HG02588 (cell line): ENCODE measurements at regions not wholly inside any gene's neighbourhood (a gene's known extent, or its start where the extent isn't known, plus 50 kb on each side); places are given as distances from the start of the nearest gene placed in this dataset.

ENCODE experiments used
- ATAC-seq: cut with Tn5 transposase; IDR thresholded peaks from one replicate; pipeline ENCODE4 v1.9.1; 2021; ENCODE audit warnings: mild to moderate bottlenecking, moderate library complexity; ENCODE audit not compliant: unreplicated experiment

GRCh38 chr7:41475801-41476459 is 227.0 kb downstream of the INHBA start:
- no peak for ATAC-seq

DNA sequence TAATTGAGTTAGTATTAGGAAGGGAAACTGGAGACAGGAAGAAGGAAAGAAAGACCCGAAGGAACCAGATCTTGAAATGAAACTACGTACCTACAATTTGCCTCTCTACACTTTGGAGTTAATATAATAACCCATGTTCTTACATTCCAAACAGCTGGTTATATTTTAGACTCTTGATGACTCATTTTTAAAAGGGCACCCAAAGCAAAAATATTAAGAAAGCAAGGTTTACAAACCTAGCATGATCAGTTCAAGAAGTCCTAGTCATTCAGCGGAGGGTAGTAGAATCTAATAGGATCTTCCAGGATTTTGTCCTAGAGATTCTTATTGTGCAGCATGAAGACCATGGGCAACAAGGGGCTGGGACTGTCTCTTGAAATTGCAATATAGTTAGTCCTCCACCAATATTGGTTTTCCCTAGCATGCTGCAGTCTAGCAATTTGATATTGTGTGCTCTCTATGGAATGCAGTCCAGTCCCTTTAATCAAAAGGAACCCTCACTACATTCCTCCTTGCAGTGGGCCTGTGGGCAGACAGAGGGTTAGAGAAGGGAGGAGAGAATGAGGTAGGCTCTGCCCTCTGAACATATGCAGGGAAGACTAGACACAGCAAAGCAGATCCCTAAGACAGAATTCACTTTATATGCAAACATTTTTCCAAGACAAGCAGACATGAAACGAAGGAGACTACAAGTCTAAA is 230.3 kb downstream of the INHBA start:
- no peak for ATAC-seq

DNA sequence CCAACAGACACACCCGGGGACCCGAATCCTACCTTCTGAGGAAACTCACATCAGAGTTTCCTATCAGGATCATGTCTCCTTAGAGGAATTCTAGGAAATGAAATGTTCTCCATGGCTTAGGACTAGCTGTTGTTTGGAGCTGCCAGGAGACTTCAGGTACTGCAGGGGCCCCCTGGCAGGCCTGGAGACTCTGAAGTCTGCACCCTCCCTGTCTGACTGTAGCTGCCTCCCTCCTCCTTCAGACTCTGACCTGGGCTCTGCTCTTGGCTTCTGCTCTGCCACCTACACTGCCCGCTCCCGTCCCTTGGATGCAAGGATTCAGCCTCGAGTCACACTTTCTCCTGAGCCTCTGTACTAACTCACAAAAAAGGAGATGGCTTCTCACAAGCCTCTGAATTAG is 232.8 kb downstream of the INHBA start:
- ATAC-seq: no peak

DNA sequence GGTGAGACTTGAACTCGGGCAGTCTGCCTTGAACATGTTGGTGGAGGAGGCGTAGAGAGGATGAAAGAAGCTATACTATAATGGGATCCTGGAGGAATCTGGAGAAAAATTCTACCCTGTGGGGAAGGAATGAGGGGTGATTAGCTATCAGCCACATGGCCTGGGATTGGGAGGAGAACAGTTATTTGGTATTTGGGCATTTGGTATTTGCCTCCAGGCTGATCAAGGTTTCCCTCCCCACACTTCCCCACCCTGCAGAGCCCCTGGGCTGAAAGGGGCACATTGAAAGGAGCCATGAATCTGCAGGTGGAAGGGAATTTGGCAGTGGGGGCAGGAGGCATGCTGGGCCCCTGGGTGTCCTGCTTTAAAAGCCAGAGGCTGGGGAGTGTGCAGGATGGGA is 235.3 kb downstream of the INHBA start:
- ATAC-seq: no peak

GRCh38 chr7:41466760-41467384 is 236.0 kb downstream of the INHBA start:
- ATAC-seq: no peak

- ATAC-seq: no peak
These were observed 237.3 kb downstream of the INHBA start for GRCh38 chr7:41465571-41465970.

DNA sequence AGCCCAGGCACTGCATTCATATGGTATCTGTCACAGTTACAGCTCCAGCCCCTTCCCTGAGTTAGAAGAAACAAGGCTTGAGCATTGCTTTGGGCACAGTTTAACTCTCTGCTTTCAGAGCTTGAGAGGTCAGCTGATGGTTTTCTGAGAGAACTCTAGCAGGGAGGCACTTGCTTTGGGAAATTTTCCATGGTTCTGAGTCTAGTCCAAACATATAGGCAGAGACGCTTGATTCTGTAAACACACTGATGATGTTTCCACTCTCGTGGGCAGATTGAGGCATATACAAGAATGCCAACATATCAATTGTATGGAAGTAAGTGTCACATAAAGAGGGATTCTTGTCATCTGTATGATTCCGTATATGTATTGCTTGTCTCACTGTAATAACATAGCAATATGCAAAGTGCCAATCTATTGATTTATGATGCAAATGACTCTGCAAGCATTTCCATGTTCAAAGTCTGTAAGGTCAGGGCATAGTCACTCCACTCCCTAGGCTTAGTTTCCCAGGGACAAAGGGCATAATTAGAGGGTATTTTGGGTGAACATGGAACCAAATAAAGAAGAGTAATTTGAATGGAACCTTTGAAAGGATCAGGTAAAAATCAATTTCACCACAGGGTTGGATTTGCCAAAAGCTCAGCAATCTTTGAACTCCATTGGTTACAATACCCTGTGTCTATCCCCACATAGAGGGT is 239.0 kb downstream of the INHBA start:
- ATAC-seq: no peak

DNA sequence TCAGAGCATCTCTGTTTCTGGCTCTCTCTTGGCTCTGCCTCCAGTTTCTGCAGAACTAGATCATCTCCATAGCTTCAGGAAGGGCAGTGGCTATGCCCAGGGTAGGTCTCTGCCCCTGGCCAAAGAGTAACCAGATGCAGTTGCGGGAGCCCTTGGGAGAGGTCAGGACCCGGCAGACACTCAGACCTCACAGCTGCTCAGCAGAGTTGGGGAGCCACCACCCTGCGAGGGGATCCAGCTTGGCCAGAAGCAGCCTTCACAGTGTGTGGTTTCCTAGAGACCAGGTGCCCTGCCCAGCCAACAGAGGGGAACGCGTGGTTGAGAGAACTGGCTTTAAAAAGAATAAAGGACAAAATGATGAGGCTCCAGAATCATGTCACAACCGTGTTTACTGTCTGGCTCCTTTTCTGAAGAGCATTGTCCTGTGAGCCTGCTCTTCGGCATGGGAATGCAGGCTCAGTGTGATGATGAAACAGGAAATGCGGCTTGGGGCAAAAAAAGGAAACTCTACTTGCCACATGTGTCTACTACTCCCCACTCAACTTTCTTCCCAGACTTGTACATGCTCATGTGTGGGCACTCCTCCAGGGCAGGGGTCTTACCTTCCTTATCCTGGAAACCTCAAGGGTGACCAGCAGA is 243.1 kb downstream of the INHBA start:
- no peak for ATAC-seq

DNA sequence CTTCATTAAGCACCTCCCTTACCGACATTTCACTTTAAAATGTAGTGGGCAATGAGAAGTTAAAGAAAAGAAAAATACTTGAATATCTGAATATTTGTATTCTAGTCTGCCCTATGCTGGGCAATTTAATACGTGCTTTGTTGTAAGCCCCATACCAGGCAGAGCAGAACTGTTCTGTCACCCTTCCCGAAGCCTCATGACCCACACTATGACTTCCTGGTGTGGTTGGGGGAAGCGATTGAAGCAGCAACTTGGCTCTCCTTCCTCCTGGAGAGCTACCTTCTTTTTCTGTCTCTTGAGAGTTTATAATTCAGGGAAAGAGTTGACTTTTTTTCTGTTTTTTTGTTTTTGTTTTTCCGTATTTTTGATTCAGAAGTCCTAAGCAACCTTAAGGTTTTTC is 243.7 kb downstream of the INHBA start:
- ATAC-seq: no peak

DNA sequence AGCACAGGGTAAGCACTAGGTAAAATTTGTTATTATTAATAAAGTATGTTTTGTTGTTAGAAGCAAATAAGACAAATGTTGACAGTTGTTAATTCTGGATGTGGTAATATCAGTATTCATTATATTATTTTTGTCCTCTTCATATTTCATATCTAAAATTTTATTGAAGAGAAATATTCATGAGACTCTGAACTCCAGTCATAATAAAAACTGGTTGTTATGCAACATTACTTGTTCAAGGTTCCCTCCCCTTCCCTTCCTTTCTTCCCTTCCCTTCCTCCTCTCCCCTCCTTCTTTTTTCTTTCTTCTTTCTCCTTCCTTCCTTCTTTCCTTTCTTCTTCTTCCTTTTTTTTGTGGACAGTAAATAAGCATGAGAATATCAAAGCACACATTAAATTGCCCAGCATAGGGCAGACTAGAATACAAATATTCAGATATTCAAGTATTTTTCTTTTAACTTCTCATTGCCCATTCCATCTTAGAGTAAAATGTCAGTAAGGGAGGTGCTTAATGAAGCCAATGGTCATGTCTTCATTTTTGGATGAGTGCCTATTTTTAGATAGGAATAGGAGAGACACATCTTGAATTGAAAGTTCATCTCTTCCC is 245.0 kb downstream of the INHBA start:
- no peak for ATAC-seq

DNA sequence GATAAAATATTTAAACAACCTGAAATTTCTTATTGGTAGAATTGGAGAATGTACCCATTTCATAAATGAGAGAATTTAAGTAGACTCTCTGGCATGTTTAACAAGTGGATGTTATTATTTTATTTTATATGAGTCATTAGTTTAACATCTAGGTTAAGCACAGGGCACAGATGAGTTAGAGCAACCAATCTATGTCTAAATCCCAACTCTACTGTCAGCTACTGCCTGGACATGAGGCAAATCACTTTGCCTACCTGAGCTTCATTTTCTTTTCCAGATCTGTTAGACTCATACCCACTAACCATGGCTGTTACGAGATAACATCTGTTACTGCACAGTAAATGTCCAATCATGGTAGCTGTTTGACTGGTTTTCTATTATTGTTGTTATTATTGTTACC is 251.1 kb downstream of the INHBA start:
- no peak for ATAC-seq

GRCh38 chr7:41449694-41450093 is 253.2 kb downstream of the INHBA start:
- no peak for ATAC-seq

DNA sequence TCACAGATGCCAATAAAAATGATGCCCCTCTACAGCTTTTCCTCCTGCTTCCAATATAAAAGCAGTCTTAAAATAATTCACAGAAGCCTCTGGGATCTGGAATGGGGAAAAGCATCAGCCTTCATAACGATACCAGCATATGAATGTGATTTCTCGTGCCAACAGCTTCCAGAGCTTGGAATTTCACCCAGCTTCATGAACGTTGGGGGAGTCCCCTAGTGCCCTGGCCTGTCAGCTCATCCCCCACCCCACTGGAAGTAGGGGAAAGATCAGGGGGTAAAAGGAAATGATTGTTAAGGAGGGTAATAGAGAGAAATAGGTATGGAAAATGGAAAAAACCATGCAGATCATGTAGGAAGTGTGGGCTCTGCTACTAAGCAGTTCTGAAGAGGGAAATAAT is 253.6 kb downstream of the INHBA start:
- no peak for ATAC-seq

DNA sequence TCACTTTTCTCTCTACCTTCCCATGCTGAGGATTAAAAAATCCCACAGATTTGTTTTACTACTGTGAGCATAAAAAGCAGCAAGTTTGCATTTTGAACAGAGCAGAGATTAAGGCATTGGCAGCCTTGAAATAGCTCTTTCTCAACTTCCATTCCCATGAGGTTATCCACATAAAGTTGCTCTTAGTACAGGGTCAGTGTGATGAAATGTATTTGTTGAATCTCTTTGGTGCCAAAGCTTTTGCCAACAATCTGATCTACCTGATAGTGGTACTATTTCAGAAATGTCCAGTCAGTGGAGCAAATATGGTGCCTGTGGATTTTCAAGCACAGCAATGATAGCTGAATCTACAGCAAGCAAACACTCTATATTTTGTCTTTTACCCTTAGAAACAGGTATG is 254.8 kb downstream of the INHBA start:
- no peak for ATAC-seq

GRCh38 chr7:41447450-41448042 is 255.3 kb downstream of the INHBA start:
- no peak for ATAC-seq

GRCh38 chr7:41446606-41447449 is 256.1 kb downstream of the INHBA start:
- no peak for ATAC-seq

GRCh38 chr7:41445946-41446345 is 256.9 kb downstream of the INHBA start:
- ATAC-seq: no peak

DNA sequence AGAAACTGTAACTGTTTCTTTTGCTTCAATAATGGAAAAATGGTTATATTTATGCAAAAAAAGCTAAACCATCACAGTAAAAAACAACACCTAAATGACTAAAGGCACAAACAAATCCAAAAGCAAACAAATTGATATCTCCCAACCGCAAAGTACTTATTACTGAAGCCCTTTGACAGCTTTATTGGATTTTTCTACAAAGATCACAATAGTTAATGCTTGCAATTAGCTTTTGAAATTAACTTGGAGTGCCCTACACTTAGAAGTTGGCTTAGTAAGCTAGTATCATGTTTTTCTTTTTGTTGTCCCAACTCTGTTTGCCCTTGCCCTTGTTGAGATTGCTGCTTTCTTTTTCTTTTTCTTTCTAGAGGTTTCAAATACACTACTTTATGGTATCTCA is 257.5 kb downstream of the INHBA start:
- no peak for ATAC-seq

- ATAC-seq: no peak
These were observed 263.4 kb downstream of the INHBA start for GRCh38 chr7:41439515-41439879.
